HUES6 (cell line): ENCODE measurements at regions not wholly inside any gene's neighbourhood (a gene's known extent, or its start where the extent isn't known, plus 50 kb on each side); places are given as distances from the start of the nearest gene placed in this dataset.
"Not testable (repeated sequence)": the region's sequence is repeated elsewhere in the genome, so short reads cannot be mapped to it uniquely, and the experiment has no call there.

ENCODE experiments used
- H3K27ac ChIP-seq: 2 replicates; pipeline ENCODE4 v1.7.0; 2013; ENCODE audit warnings: low read depth, mild to moderate bottlenecking, low read length, inconsistent platforms
- H3K27me3 ChIP-seq: 2 replicates; pipeline ENCODE4 v1.6.1; 2013; ENCODE audit warnings: low read length; ENCODE audit not compliant: control insufficient read depth, insufficient read depth
- H3K36me3 ChIP-seq: 2 replicates; pipeline ENCODE4 v1.6.1; 2013; ENCODE audit warnings: low read length; ENCODE audit not compliant: control insufficient read depth, insufficient read depth
- H3K4me1 ChIP-seq: 2 replicates; pipeline ENCODE4 v1.6.1; 2013; ENCODE audit warnings: low read length; ENCODE audit not compliant: control insufficient read depth, insufficient read depth
- H3K4me3 ChIP-seq: 2 replicates; pipeline ENCODE4 v1.5.1; 2013; ENCODE audit warnings: low read depth, low read length
- H3K9ac ChIP-seq: one replicate; pipeline ENCODE4 v1.6.1; 2013; ENCODE audit warnings: mild to moderate bottlenecking, low read length
- H3K9me3 ChIP-seq: 2 replicates; pipeline ENCODE4 v1.6.1; 2013; ENCODE audit warnings: low read depth, low read length; ENCODE audit not compliant: control insufficient read depth, insufficient read depth

DNA sequence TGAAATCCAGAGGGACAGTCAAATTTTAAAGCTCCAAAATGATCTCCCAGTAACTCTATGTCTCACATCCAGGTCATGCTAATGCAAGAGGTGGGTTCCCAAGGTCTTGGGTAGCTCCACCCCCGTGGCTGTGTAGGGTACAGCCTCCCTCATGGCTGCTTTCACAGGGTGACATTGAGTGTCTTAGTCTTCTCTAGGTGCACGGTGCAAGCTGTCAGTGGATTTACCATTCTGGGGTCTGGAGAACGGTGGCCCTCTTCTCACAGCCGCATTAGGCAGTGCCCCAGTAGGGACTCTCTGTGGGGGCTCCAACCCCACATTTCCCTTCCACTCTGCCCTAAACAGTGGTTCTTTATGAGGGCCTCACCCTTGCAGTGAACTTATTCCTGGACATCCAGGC is 640.0 kb upstream of the TPTE start:
- H3K9ac ChIP-seq, H3K36me3 ChIP-seq, H3K4me1 ChIP-seq, H3K27me3 ChIP-seq, H3K27ac ChIP-seq, H3K4me3 ChIP-seq: not testable (repeated sequence)
- peaks cover 57% of the 10 kb centered on the region for H3K9me3 ChIP-seq

DNA sequence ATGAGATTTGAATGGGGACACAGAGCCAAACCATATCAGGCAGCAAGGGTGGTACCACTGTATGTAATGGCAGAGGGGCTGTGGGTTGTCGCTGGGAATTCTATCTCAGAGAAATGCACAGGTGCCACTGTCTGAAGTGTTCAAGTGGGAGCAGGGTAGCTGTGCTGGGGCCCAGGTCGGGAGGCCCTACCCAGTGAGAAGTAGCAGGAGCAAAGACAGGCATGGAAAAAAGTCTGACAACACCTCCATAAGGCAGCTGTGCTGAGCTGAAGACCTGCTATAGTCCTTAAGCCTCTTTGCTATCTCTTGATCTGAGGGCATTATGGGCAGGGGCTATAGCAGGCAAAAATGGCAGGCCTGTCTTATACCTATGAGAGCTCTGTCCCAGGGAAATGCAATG is 638.3 kb upstream of the TPTE start:
- not testable (repeated sequence) for H3K4me3 ChIP-seq, H3K36me3 ChIP-seq, H3K27me3 ChIP-seq, H3K27ac ChIP-seq, H3K9ac ChIP-seq, H3K4me1 ChIP-seq
- peaks cover 48% of the 10 kb centered on the region for H3K9me3 ChIP-seq

DNA sequence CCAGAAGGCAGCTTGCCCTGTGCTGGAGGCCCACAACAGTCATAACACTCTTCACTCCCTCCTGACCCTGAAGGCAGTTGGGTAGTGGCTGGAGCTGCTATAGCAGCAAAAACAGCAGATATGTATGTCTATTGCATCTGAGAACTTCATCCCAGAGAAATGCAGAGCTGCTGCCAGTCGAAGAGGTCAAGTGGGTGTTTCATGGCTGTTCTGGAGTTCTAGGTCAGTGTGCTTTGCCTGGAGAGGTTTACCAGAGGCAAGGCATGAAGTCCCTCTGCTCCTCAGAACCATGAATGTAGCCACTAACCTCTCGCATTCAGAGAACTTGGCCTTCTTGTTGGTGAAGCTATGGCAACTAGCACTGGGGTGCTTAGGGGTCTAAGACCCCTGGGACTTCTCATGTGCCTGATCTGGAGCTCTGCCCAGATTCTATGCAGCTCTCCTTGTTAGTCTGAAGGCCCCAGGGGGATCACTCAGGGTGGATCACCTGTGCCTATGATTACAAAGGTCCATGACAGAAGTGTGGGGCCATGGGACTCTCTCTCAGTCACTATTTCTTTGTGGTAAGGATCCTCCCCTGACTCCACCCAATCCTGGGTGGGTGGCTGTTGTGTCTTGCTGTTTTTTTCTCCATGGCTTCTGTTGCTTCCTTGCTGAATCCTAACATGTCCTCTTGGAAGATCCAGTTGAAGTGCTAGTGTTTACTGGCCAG is 637.7 kb upstream of the TPTE start:
- not testable (repeated sequence) for H3K27me3 ChIP-seq

DNA sequence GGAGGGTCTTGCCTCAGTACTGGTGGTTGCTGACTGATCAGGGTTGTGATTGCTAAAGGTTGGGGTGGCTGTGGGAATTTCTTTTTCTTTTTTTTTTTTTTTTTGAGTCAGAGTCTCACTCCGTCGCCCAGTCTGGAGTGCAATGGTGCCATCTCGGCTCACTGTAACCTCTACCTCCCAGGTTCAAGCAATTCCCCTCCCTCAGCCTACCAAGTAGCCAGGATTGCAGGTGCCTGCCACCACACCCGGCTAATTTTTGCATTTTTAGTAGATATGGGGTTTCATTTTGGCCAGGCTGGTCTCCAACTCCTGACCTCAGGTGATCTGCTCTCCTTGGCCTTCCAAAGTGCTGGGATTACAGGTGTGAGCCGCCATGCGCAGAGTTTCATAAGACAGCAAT is 632.9 kb upstream of the TPTE start:
- not testable (repeated sequence) for H3K27me3 ChIP-seq, H3K4me3 ChIP-seq, H3K9ac ChIP-seq, H3K27ac ChIP-seq, H3K36me3 ChIP-seq, H3K4me1 ChIP-seq
- peaks cover 29% of the 10 kb centered on the region; the same call in 1 of the 2 replicates for H3K9me3 ChIP-seq

More for the DNA sequence above, 637.7 kb upstream of the TPTE start:
- H3K4me1 ChIP-seq, H3K4me3 ChIP-seq, H3K9ac ChIP-seq, H3K36me3 ChIP-seq, H3K27ac ChIP-seq: not testable (repeated sequence)
- H3K9me3 ChIP-seq = peaks cover 50% of the 10 kb centered on the region

DNA sequence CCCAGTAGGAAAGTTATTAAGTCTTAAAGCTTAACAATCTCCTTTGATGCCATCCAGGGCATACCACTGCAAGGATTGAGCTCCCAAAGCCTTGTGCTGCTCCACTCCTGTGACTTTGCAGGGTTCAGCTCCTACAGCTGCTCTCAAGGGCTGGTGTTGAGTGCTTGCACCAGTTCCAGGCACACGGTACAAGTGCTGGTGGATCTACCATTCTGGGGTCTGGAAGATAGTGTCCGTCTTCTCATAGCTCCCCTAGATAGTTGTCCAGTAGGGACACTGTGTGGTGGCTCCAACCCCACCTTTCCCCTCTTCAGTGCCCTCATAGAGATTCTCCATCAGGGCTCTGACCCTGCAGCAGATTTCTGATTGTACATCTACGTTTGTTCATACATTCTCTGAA is 617.8 kb upstream of the TPTE start:
- H3K9ac ChIP-seq, H3K4me3 ChIP-seq, H3K27me3 ChIP-seq, H3K4me1 ChIP-seq, H3K27ac ChIP-seq, H3K36me3 ChIP-seq: not testable (repeated sequence)
- peaks cover 39% of the 10 kb centered on the region; the same call in 1 of the 2 replicates for H3K9me3 ChIP-seq

DNA sequence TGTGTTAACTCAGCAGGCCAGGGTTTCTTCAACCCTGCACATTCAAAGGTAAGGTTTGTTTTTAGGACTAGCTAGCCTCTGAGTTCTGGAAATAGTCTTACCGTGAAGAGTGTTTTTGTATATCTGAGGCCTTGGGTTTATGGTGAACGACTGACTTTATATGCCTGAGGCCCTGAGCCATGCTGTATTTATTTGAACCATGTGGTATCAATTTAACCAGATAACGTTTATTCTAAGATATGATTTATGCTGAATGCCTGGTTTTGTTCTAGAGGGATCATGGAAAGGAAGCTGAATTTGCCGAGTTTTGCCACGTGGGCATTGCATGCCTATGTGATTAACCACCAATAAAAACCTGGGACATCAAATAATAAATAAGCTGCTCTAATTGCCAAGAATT is 607.2 kb upstream of the TPTE start:
- H3K9me3 ChIP-seq = peaks cover 21% of the 10 kb centered on the region; the same call in 1 of the 2 replicates
- not testable (repeated sequence) for H3K4me3 ChIP-seq, H3K27me3 ChIP-seq, H3K27ac ChIP-seq, H3K4me1 ChIP-seq, H3K9ac ChIP-seq, H3K36me3 ChIP-seq

GRCh38 chr21:9919446-9919845 is 601.9 kb upstream of the TPTE start:
- not testable (repeated sequence) for H3K36me3 ChIP-seq, H3K27me3 ChIP-seq, H3K4me3 ChIP-seq, H3K4me1 ChIP-seq, H3K27ac ChIP-seq, H3K9ac ChIP-seq
- peaks cover 15% of the 10 kb centered on the region; the same call in 1 of the 2 replicates for H3K9me3 ChIP-seq

- not testable (repeated sequence) for H3K36me3 ChIP-seq, H3K27me3 ChIP-seq, H3K4me1 ChIP-seq, H3K9ac ChIP-seq, H3K27ac ChIP-seq, H3K4me3 ChIP-seq
- peaks cover 39% of the 10 kb centered on the region; the same call in 1 of the 2 replicates for H3K9me3 ChIP-seq
Observed at GRCh38 chr21:9943639-9944038, 577.7 kb upstream of the TPTE start.

GRCh38 chr21:9946057-9946456 is 575.3 kb upstream of the TPTE start:
- peaks cover 59% of the 10 kb centered on the region; the same call in 1 of the 2 replicates for H3K9me3 ChIP-seq
- H3K36me3 ChIP-seq, H3K27me3 ChIP-seq, H3K27ac ChIP-seq, H3K4me3 ChIP-seq, H3K9ac ChIP-seq, H3K4me1 ChIP-seq: not testable (repeated sequence)

DNA sequence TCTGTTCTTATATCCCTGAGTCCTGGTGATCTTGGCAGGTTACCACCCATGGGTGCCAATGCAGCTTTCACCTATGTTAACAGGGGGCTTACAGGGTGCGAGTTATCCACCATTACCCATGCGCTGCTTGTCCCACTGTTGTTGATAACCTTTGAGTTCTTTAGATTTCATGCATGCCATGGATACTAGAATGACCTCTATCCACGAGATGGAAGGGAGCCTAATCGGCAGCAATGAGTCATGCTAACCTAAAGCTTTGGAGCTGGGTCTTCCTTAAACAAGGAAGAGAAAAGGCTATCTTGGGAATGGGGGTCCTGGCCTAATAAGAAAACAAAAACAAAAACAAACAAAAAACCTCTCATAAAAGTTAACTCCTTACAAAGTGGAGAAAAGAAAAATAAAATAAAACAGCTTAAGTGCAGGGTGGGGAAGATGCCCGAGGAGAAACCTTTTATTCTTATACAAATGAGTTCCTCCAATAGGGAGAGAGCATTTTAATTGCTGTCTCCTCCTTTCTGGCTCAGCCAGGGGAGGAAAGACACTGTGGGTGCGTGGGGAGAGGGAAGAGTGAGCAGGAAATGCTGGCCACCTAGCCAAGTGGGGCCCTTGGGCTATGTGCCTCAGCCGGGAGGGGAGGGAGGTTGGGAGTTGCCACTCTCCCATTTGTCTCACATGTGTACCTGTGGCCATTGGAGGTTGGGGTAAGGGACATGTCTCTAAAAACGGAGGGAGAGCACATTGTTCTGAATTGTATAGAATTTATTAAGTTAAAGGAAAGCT is 571.7 kb upstream of the TPTE start:
- not testable (repeated sequence) for H3K4me1 ChIP-seq, H3K4me3 ChIP-seq, H3K36me3 ChIP-seq, H3K27me3 ChIP-seq, H3K9ac ChIP-seq, H3K27ac ChIP-seq
- H3K9me3 ChIP-seq = peaks cover 40% of the 10 kb centered on the region; the same call in 1 of the 2 replicates

DNA sequence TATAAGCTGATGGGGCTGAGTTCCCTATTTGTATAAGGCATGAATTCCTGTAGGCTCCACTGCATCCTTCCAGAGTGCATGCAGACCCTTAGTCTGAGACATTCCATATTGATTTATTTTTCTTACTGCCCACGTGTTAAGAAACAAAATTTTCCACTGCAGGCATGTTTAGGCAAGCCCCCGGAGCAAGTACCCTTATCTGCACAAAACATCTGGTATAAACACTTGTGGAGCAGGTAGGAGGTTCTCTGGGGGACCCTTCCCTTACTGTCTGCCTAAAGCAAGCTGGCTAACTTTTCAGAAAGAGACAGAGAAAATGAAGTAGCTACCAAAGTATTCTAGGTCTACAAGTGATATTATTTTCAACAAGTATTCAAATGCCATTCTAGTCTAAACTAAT is 571.0 kb upstream of the TPTE start:
- not testable (repeated sequence) for H3K27ac ChIP-seq, H3K27me3 ChIP-seq, H3K9ac ChIP-seq, H3K4me1 ChIP-seq, H3K4me3 ChIP-seq, H3K36me3 ChIP-seq
- H3K9me3 ChIP-seq = peaks cover 36% of the 10 kb centered on the region; the same call in 1 of the 2 replicates
